ENCODE measurements at regions not wholly inside any gene's neighbourhood (a gene's known extent, or its start where the extent isn't known, plus 50 kb on each side); places are given as distances from the start of the nearest gene placed in this dataset.
"Not testable (repeated sequence)": the region's sequence is repeated elsewhere in the genome, so short reads cannot be mapped to it uniquely, and the experiment has no call there.

- DNase-seq (ENCODE audit: low read depth in 2 of 2): no peak
Measured at GRCh38 chr12:92434607-92435025, 268.2 kb upstream of the PLEKHG7 start.

- no peak for DNase-seq (ENCODE audit: low read depth in 2 of 2)
Measured at GRCh38 chr12:92432724-92433441, 269.9 kb upstream of the PLEKHG7 start.

- no peak for DNase-seq (ENCODE audit: low read depth in 2 of 2)
Measured at GRCh38 chr12:92431146-92431545, 271.6 kb upstream of the PLEKHG7 start.

DNA sequence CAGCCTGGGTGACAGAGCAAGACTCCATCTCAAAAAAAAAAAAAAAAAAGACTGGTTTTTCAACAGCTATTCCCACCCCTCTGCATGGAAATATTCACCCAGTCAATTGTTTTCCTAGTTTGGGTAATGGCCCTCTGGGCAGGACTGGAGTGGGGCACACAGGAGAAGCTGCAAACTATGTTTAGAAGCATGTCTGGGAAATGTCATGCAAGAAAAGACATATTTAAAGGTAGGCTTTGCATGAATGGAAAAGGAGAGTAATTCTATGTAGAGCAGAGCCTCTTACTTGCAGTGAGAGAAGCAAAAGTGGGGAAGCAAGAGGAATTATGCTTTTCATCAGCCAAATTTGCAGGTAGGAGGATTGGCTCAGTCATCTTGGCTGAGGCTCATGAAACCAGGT is 276.5 kb upstream of the PLEKHG7 start:
- no peak for DNase-seq (ENCODE audit: low read depth in 2 of 2)

GRCh38 chr12:92425165-92425564 is 277.6 kb upstream of the PLEKHG7 start:
- no peak for DNase-seq (ENCODE audit: low read depth in 2 of 2)

- DNase-seq (ENCODE audit: low read depth in 2 of 2): peak in 1 of 2 donors; percentile 52
Measured at GRCh38 chr12:92424338-92424737, 278.5 kb upstream of the PLEKHG7 start.

DNA sequence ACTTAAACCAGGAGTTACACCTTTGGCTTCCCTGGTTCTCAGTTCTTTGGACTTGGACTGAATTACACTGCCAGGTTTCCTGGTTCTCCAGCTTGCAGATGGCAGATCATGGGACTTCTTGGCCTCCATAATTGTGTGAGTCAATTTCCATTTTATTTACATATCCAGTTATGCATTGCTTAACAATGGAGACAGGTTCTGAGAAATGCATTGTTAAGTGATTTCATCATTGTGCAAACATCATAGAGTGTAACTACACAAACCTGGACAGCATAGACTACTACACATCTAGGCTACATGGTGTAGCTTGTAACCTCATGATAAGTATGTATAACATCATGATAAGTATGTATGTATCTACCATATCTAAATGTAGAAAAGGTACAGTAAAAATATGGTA is 276.1 kb upstream of the BTG1 start:
- peak in 1 of 2 donors; percentile 35 for DNase-seq (ENCODE audit: low read depth in 2 of 2)

DNA sequence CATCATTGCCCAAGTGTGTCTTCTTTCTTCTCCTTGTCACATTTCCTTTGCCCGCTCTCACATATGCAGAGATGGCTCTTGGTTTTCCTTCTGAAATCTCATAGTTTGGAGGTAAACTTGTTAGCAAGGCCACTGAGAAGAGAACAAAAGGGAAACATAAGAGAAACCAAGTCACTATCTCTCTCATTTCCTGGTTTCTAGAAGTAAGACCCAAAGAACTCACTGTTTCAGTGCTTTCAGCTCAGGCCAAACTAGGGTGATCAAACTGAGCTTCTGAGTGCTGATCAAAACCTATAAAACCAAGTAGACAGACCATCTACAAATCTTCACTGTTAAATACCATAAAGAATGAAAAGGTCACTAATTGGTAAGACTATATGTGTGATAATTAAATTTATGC is 275.4 kb upstream of the BTG1 start:
- no peak for DNase-seq (ENCODE audit: low read depth in 2 of 2)

- no peak for DNase-seq (ENCODE audit: low read depth in 2 of 2)
Measured at GRCh38 chr12:92419201-92419600, 273.6 kb upstream of the BTG1 start.

DNA sequence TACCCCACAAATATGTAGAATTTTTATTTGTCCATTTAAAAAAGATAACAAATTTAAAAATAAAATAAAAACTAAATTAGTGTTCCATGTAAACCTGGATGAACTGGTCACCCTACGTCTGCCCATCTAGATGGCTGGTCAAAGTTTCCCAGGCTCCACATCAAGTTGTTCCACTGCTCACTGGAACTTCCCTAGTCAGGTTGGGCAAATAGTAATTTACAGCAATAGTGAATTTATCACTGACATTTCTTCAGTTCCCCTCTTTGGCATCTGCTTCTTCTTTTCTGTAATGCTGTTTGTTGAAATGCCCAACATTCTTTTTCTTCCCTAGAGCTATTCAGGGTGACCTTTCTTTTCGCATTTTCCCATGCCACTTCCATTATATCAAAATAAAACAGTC is 272.7 kb upstream of the BTG1 start:
- DNase-seq (ENCODE audit: low read depth in 2 of 2): no peak

GRCh38 chr12:92417373-92417772 is 271.7 kb upstream of the BTG1 start:
- no peak for DNase-seq (ENCODE audit: low read depth in 2 of 2)

- DNase-seq (ENCODE audit: low read depth in 2 of 2): no peak
Measured at GRCh38 chr12:92416385-92416812, 270.8 kb upstream of the BTG1 start.

GRCh38 chr12:92414170-92415070 is 268.8 kb upstream of the BTG1 start:
- no peak for DNase-seq (ENCODE audit: low read depth in 2 of 2)

DNA sequence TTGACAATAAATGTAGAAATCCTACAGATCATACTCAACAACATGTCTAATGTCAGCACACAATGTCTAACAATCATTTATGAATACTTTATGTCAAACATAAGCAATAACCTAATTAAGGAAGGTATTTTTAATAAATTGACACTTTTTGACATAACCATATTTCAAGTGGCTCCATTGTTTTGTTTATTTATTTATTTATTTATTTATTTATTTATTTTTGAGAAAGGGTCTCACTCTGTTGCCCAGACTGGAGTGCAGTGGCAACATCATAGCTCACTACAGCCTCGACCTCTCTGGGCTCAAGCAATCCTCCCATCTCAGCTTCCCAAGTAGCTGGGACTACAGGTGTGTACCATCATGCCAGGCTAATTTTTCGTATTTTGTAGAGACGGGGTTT is 267.6 kb upstream of the BTG1 start:
- DNase-seq (ENCODE audit: low read depth in 2 of 2): no peak

GRCh38 chr12:92412856-92413255 is 267.2 kb upstream of the BTG1 start:
- DNase-seq (ENCODE audit: low read depth in 2 of 2): no peak

- peak; percentile 49 to 58 for DNase-seq (ENCODE audit: low read depth in 2 of 2)
Measured at GRCh38 chr12:92411687-92412086, 266.0 kb upstream of the BTG1 start.

- DNase-seq (ENCODE audit: low read depth in 2 of 2): peak; percentile 40 to 54
Measured at GRCh38 chr12:92408072-92408900, 262.6 kb upstream of the BTG1 start.

DNA sequence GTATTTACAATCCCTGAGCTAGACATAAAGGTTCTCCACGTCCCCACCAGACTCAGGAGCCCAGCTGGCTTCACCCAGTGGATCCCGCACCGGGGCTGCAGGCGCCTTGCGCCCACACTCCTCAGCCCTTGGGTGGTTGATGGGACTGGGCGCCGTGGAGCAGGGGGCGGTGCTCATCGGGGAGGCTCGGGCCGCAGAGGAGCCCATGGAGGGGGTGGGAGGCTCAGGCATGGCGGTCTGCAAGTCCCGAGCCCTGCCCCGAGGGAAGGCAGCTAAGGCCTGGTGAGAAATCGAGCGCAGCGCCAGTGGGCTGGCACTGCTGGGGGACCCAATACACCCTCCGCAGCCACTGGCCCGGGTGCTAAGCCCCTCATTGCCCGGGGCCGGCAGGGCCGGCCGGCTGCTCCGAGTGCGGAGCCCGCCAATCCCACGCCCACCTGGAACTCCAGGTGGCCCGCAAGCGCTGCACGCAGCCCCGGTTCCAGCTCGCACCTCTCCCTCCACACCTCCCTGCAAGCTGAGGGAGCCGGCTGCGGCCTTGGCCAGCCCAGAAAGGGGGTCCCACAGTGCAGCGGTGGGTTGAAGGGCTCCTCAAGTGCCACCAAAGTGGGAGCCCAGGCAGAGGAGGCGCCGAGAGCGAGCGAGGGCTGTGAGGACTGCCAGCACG is 260.9 kb upstream of the BTG1 start:
- DNase-seq (ENCODE audit: low read depth in 2 of 2): not testable (repeated sequence)

DNA sequence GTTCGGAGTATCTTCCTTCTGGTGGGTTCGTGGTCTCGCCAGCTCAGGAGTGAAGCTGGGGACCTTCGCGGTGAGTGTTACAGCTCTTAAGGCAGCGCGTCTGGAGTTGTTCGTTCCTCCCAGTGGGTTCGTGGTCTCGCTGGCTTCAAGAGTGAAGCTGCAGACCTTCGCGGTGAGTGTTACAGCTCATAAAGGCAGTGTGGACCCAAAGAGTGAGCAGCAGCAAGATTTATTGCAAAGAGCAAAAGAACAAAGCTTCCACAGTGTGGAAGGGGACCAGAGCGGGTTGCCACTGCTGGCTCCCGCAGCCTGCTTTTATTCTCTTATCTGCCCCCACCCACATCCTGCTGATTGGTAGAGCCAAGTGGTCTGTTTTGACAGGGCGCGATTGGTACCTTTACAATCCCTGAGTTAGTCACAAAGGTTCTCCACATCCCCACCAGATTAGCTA is 260.2 kb upstream of the BTG1 start:
- not testable (repeated sequence) for DNase-seq (ENCODE audit: low read depth in 2 of 2)

GRCh38 chr12:92404921-92405320 is 259.3 kb upstream of the BTG1 start:
- DNase-seq (ENCODE audit: low read depth in 2 of 2): no peak

- DNase-seq (ENCODE audit: low read depth in 2 of 2): no peak
Measured at GRCh38 chr12:92404259-92404894, 258.7 kb upstream of the BTG1 start.
